ENCODE measurements at regions not wholly inside any gene's neighbourhood (a gene's known extent, or its start where the extent isn't known, plus 50 kb on each side); places are given as distances from the start of the nearest gene placed in this dataset. TPM values are rescaled to one million over a fixed set of nuclear protein-coding genes. Genes with fewer than 3 reads are reported as not detected.

Small RNA genes lying in the stretch of these regions (small RNA-seq; reads per million reads assigned to genes)
- not detected for gene RNA5SP120

All from HT-29 (cell line).